ENCODE measurements at regions not wholly inside any gene's neighbourhood (a gene's known extent, or its start where the extent isn't known, plus 50 kb on each side); places are given as distances from the start of the nearest gene placed in this dataset.

GRCh38 chr3:15889936-15890335, 92.2 kb upstream of the ANKRD28 start:
- H3K36me3 Mint-ChIP-seq (ENCODE audit: low read depth), result no peaks in the 10 kb centered on the region
- DNase-seq (no peak), ATAC-seq (ENCODE audit: low read depth) (no peak)
- no peak overlapping the region for H3K27ac Mint-ChIP-seq
- POLR2A ChIA-PET, result no interaction called here
- no peak for TF ChIP-seq CTCF (IDR thresholded peaks at IDR 0.05)
- H3K4me1 Mint-ChIP-seq, result no peaks in the 10 kb centered on the region
- CTCF ChIA-PET, result no interaction called here
- intact Hi-C loops (cut with micrococcal nuclease), result no loop called here
- H3K9me3 Mint-ChIP-seq, result peaks cover 9% of the 10 kb centered on the region
- H3K27me3 Mint-ChIP-seq, result no peaks in the 10 kb centered on the region
- H3K4me3 Mint-ChIP-seq, result no peak overlapping the region

- ChIA-PET CTCF (no interaction called here), POLR2A (interaction anchor here (0.6 kb wide), 1 partner anchor 27 kb away, joined by 3 read pairs; no protein-coding TSS in a partner anchor)
- no peak for TF ChIP-seq CTCF (IDR thresholded peaks at IDR 0.05)
- Mint-ChIP-seq H3K9me3 (peaks cover 3% of the 10 kb centered on the region), H3K4me1 (no peaks in the 10 kb centered on the region), H3K27me3 (no peaks in the 10 kb centered on the region), H3K36me3 (ENCODE audit: low read depth) (no peaks in the 10 kb centered on the region), H3K27ac (no peak overlapping the region), H3K4me3 (no peak overlapping the region)
- intact Hi-C loops (cut with micrococcal nuclease), result no loop called here
- DNase-seq, result no peak
- no peak for ATAC-seq (ENCODE audit: low read depth)
These were observed 94.8 kb upstream of the ANKRD28 start for GRCh38 chr3:15892311-15893227.

DNA sequence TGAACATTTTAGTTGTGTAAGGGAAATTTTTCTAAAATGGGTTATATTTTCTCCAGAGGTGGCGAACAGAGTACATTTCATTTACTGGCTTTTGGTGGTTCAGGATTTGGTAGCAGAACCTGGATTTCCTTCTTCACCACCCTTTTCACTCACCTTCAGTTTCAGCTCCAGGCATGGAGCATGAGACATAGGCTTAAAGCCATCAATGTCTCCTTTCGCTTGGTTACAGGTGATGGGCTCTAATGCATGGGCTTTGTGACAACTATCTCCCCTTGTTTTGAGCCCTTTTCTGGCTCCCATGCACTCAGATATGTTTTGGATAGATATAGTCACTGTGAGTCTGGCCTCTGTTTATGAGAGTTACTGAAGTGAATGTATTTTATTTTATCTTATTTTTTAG, 96.6 kb upstream of the ANKRD28 start:
- ATAC-seq (ENCODE audit: low read depth) (no peak), DNase-seq (no peak)
- Mint-ChIP-seq H3K36me3 (ENCODE audit: low read depth) (no peaks in the 10 kb centered on the region), H3K9me3 (peaks cover 3% of the 10 kb centered on the region), H3K4me1 (no peaks in the 10 kb centered on the region), H3K27ac (no peak overlapping the region), H3K27me3 (no peaks in the 10 kb centered on the region), H3K4me3 (no peak overlapping the region)
- ChIA-PET POLR2A (no interaction called here), CTCF (no interaction called here)
- intact Hi-C loops (cut with micrococcal nuclease), result no loop called here
- no peak for TF ChIP-seq CTCF (IDR thresholded peaks at IDR 0.05)

DNA sequence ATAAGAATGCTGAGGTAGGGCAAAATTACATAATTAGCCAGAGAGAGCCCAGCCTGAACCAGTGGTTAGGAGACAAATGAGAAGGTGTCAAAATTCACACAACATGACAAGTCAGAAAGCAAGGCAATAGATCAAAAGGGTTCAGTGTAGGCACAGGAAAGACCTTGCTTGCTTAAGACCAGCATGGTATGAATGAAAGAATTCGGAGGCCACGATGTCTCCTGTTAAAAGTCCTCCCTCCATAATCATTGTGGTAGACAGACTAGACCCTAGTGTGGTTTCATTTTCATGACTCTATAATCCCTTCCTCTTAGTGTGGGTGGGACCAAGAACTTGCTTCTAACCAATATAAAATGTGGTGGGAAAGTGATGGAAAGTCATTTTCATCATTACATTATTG, 98.7 kb upstream of the ANKRD28 start:
- intact Hi-C loops (cut with micrococcal nuclease), result no loop called here
- ChIA-PET POLR2A (no interaction called here), CTCF (no interaction called here)
- no peak overlapping the region for H3K27ac Mint-ChIP-seq
- H3K4me3 Mint-ChIP-seq, result no peak overlapping the region
- no peaks in the 10 kb centered on the region for H3K27me3 Mint-ChIP-seq
- H3K36me3 Mint-ChIP-seq (ENCODE audit: low read depth), result no peaks in the 10 kb centered on the region
- ATAC-seq (ENCODE audit: low read depth) (no peak), DNase-seq (no peak)
- no peak for TF ChIP-seq CTCF (IDR thresholded peaks at IDR 0.05)
- peaks cover 3% of the 10 kb centered on the region for H3K9me3 Mint-ChIP-seq
- H3K4me1 Mint-ChIP-seq, result no peaks in the 10 kb centered on the region

- Mint-ChIP-seq H3K36me3 (ENCODE audit: low read depth) (no peaks in the 10 kb centered on the region), H3K4me3 (no peak overlapping the region), H3K27me3 (no peaks in the 10 kb centered on the region), H3K4me1 (no peaks in the 10 kb centered on the region), H3K9me3 (peaks cover 3% of the 10 kb centered on the region), H3K27ac (no peak overlapping the region)
- no peak for DNase-seq
- intact Hi-C loops (cut with micrococcal nuclease), result no loop called here
- no peak for ATAC-seq (ENCODE audit: low read depth)
- TF ChIP-seq CTCF (IDR thresholded peaks at IDR 0.05), result no peak
- ChIA-PET POLR2A (no interaction called here), CTCF (no interaction called here)
These were observed 101.6 kb upstream of the ANKRD28 start for GRCh38 chr3:15899388-15899787.

All from activated B cell treated with CpG ODN at 0.5 μM for 24 hours (primary cell).